Stimulated activated CD8-positive, alpha-beta memory T cell treated with anti-CD3 and anti-CD28 coated beads, Interleukin-15, amount 100 ng/mL, for 4 hours (primary cell): ENCODE measurements at regions not wholly inside any gene's neighbourhood (a gene's known extent, or its start where the extent isn't known, plus 50 kb on each side); places are given as distances from the start of the nearest gene placed in this dataset.

Experiments used
- DNase-seq, 2 donors: peaks; one replicate each; pipeline ENCODE4 v3.0.0-alpha.2; 2020; ENCODE audit warnings: low read depth in 2 of 2

DNA sequence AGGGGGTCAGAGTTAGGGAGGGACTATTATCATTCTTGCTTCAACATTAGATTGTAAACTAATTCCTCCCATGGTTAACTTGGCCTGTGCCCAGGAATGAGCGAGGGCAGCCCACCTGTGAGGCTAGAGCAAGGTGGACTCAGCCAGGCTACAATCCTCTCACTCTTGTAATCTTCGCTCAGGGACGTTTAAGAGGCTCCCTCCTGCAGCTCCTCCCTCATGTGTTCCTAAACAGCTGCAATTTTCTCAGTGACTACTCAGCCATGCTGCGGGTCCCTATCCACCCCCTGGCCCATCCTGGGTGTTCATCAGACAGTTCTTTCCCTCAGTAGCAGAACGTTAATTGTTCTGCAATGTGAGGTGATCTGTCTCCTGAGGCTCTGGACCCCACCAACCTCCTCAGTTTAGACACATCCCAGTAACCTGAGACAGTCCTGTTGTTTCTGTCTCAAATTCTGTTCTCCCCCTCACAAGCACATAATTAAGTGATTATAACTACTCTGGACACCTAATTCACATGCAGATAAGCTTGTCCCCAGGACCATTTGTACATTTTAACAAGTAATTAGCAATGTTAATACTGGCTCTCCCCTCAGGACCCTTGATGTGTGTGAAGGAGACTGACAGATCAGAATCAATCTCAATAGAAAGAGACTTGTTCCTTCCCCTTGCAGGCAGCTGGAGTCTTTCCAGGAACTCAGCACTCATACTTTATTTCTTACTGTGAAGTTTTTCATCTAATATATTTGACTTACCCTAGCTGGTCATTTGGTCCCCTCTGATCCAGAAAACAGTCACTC lies 337.2 kb upstream of the B3GAT1 start:
- no peak for DNase-seq

DNA sequence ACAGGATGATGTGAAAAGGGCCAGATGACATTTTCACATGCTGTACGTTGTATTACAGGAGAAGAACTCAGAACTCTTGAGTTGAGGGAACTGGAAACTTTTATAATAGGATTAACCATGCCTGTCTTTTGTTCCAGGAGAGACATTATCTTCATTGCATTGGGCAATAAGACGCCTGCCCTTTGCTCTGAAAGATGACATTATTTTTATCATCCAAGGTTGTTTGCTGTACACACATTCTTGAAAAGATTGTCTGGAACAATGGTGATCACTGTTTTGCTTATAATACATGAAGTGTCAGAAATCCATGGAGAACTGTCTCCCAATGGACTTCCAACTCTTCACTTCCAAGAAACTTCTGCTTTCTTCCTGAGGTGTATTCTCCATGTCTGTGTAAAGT lies 334.6 kb upstream of the B3GAT1 start:
- no peak for DNase-seq

DNA sequence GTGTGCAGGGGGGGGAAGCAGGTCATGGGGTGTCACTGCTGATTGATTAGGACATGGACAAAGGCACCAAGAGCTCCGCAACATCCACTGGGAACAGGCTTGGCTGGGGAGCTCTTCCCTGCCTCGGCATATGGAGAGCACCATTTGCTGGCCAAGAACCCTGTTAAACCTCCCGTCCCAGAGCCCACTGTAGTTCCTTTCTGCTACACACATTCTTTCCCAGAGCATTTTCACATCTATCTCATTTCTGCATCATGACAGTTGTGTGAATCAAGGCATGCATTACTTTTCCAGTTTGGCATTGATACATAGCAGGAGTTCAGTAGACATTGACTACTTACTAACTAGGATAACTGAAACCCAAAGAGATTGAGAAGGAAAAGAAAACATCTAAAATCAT lies 333.4 kb upstream of the B3GAT1 start:
- DNase-seq = no peak

DNA sequence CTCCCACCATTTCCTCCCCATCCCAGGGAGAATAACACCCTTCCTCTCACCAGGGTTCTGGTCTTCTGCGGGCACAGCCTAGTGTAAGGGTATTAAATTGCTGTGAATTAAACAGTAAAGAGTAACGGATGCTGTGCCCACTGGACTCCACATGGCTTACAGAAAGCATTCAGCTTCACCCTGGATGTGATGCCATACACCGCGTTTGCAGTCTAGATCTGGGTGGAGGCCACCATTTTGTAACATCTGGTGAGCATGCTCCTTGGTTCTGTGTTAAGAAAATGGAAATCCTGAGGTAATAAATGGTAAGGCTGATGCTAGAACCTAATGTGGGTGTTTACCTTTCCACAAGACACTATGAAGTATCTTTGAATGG lies 331.8 kb upstream of the B3GAT1 start:
- DNase-seq = no peak

DNA sequence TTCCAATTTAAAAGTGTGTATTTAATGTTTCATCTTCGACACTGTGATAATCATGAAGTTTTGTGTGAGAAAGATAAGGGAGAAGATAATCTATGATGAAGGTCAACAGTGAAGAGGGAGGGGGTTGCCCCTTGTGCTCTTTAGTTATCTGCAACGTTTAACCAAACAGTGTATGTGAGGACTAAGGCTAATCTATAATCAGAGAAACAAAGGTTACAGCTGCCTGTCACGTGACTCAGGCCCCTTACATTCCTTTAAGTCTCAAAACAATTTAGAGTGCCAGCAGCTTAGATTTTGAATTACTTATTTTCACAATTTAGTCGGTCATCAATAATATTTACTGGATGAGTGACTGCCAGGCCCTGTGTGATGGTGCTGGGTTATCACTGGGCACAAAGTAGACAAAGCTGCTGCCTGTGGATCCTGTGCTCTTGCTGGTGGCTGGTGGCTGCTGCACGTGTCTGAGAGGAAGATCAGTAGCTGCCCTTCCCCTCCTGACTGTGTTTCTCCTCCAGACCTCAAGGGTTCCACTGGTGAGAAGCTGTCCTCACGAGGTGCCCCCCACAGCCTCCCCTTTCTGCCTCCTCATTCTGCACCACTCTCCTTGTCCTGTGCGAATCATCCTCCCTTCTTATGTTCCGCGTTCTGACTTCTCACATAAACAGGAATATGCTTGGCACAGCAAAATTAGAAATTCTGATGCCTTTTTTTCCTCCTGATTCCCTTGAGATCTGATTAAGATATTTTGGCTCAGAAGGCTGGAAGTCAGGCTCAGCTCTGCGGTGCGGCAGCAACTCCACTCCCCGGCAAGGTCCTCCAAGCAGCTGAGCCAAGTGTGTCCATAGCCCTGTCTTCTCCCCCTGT lies 331.1 kb upstream of the B3GAT1 start:
- DNase-seq = no peak

DNA sequence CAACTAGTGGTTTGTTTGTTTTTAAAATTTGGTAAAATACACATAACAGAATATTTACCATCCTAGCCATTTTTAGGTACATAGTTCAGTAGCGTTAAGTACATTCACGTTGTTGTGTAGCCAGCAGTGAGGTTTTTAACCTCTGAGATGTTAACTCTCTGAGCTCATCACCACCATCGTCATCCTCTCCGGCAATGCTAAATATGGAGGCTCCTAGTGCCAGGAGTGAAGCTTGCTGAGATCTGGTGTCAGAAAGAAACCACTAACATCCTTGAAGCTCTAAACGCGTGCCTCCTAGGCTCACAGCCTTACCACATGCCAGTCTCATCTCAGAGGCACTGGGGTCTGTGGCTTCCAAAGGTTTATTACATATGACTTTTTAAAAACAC lies 330.2 kb upstream of the B3GAT1 start:
- no peak for DNase-seq

DNA sequence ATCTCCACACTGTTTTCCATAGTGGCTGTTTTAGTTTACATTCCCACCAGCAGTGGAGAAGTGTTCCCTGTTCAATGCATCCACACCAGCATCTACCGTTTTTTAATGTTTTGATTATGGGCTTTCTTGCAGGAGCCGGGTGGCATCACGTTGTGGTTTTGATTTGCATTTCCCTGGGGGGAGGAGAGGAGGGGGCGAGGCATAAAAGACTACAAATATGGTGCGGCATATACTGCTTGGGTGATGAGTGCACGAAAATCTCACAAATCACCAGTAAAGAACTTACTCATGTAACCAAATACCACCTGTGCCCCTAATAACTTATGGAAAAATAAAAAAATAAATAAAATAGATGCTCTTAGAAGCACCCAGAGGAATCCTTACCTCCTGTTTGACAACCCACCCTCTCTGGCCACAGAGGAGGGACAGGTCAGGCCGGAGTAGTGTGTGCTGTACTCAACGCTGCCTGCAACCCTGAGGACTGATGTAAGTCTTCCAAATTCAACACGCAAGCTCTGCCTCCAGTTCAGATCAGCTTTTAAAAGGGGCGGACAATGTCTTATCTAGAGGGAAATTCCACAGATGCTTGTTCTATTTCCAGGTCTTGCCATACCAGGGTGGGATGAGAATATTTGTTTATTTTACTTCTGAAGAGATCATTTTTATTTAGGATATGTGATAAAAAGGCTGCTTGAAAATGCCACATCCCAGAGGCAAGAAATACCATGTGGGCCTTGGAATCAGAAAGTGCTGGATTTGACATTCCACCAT lies 329.6 kb upstream of the B3GAT1 start:
- no peak for DNase-seq

DNA sequence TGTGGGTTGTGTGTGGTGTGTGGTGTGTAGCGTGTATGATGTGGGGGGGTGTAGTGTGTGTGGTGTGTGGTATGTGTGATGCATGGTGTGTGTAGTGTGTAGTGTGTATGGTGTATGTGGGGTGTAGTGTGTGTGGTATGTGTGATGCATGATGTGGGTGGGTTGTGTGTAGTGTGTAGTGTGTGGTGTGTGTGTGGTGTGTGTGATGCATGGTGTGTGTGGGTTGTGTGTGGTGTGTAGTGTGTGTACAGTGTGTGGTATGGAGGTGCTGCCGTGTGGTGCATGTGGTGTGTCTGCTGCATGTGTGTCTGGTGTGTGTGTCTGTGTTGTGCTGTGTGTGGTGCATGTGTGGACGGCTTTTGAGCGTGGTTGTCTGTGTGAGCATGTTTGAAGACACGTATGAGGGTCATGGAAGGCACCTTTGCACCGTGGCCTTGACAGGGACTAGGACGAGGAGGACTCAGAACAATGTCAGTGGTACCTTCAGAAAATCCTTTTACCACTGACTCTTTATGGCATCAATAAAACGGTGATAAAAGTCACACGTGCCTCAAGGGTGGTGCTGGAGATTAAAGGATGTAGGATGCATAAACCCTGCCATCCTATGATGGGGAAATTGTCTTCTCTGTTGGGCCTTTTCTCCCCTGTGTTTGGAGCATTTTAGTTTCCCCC lies 328.7 kb upstream of the B3GAT1 start:
- no peak for DNase-seq

DNA sequence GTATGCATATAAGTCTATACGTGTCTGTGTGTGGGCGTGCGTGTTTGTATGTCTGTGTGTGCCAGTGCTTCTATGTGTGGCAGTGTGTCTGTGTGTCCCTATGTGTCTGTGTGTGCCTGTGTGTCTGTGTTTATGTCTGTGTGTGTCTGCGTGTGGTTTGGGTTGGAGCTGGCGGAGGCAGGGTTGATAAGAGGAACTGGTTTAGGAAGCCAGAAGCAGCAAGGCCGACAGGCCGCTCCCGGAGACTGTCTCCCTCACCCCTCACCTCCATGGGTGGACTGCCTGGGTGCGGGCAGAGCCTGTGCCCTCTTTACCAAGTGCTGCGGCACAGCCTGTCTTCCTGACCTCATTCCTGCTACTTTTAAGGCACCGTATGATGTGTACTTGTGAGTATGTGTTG lies 327.1 kb upstream of the B3GAT1 start:
- no peak for DNase-seq

DNA sequence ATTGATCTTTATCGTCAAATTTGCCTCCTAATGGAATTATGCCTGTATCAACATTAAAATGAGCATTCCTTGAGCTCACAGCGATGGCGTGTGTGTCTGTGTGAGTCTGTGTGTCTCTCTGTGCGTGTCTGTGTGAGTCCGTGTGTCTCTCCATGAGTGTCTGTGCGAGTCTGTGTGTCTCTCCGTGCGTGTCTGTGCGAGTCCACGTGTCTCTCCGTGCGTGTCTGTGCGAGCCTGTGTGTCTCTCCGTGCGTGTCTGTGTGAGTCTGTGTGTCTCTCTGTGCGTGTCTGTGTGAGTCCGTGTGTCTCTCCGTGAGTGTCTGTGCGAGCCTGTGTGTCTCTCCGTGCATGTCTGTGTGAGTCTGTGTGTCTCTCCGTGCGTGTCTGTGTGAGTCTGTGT lies 326.5 kb upstream of the B3GAT1 start:
- no peak for DNase-seq

DNA sequence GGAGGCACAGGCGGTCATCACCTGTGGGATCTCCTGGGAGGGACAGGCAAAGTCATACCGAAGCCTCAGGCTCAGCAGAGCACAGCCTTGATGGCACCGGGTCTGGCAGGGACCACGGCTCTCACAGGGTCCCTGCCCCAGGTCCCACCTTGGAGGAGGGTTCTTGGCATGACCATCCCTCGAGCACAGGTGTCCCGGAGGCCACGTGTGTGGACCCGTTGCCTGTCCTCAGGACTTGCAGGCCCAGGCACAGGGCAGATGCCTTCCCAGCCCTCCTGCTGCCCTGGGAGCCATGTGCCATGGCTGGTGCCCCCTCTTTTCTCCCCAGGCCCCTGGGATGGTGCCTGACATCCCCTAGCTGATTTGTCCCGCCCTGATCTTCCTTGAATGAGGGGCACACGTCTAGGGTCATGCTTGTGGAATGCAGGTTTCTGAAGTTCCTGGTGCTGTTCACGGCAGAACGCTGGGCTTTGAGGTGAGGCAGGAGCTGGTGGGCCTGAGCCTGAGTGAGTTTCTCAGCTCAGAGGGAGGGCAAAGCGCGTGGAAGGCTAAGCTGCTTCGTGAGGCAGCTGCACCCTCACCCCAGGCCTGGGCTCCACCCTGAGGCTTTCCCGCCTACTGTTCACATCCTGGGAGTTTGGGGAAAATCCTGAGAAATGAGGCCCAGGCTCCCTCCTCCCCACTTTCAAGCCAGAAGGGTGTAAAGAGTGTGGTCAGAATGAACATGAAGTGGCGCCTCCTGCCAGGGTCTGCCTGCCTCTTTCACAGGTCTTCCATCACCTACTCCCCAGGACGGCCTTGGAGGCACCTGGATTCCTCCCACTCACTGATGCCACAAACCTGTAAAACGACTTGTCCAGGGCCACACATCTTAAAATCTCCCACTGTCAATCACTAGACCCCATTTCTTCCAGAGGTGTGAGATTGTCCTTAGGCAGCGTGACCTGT lies 325.8 kb upstream of the B3GAT1 start:
- DNase-seq = no peak

DNA sequence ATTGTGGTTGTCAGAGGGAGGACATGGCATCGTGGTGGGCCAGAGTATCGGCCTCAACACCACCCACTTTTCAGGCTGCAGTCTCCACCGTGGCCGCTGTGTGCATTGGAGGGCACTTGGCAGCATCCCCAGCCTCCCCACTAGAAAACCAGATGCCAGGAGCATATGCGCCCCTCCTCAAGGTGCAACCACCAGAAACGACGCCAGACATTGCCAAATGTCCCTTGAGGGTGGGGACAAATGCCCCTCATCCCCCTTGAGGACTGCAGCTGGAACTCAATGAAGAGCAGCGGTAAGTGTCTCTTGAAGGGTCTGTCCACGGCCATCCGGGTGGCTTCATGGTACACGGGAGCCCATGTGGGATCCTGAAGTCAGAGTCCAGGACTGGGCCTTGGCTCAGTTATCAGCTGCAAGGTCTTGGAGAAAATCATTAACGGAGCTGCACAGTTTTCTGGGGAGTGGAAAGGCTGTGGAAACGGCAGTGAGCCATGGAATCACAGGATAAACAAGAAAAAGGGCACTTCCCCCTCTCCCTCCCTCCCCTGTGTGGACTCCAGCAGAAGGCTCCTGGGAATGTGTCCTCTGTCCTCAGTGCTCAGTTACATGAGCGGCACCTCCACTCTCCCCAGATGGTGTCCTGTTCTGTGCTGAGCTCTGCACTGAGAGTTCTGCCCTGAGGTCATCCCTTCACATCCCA lies 324.4 kb upstream of the B3GAT1 start:
- no peak for DNase-seq

DNA sequence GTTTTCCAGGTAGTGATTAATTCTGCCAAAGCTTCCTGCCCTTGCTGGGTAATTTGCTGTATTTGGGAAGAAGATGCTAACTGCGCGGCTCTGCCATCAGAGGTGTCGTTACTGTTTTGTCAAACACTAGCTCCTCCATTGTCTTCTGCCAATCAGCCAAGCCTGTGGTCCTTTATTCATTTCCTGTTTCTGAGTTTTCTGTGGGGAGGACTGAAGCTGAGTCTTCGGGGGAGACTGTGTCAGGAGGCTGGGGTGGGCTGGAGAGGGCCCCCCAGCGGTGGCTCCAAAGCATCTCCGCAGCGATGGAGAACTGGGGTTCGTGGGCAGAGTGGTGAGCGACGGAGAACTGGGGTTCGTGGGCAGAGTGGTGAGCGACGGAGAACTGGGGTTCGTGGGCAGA lies 322.9 kb upstream of the B3GAT1 start:
- DNase-seq = no peak

DNA sequence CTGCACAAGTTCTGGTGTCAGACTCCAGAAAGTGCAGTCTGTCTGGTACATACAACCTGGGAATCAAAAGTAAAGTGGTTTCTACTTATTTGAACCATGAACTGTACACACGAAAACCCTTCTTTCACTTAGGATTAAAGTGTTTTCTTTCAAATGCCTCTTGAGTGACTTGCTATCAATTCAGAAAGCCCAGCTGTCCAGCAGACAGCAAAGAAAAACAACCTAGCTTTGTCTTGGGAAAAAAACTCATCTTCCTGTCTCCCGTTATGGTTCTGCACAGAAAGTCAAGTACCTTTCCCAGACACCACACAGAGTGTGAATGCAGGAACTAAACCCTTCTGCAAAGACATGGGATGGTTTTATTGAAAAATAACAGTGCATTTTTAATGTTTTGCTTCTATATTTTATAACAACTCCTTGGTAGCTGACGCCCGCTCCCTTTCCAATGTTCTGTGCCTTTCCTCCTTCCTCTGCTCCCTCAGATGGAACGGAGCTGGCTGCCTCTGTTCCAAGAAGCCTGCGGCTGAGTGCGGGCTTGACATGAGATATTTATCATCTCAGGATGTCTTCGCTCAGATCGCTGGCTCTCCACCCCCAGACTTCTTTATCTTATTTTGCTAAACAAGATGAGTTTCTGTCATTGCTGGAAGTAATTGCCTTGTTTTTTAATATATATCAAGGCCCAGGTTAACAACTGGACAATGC lies 322.3 kb upstream of the B3GAT1 start:
- DNase-seq = no peak

DNA sequence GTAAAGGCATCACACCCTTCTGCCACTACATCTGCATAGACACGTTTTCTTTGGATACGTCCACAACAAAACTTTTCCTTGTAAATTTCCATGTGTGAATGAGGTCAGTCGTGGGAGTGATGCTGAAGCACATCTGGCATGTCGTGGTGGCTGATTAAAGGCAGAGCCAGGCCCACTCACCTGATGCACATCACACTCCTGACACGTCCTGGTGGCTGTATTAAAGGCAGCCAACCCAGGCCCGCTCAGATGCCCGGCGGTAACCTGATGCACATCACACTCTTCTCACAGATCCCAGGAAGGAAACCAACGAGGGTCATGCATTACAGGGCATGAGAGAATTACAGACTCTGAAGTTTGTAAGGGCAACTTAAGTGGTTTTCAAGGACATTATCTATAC lies 321.6 kb upstream of the B3GAT1 start:
- no peak for DNase-seq

DNA sequence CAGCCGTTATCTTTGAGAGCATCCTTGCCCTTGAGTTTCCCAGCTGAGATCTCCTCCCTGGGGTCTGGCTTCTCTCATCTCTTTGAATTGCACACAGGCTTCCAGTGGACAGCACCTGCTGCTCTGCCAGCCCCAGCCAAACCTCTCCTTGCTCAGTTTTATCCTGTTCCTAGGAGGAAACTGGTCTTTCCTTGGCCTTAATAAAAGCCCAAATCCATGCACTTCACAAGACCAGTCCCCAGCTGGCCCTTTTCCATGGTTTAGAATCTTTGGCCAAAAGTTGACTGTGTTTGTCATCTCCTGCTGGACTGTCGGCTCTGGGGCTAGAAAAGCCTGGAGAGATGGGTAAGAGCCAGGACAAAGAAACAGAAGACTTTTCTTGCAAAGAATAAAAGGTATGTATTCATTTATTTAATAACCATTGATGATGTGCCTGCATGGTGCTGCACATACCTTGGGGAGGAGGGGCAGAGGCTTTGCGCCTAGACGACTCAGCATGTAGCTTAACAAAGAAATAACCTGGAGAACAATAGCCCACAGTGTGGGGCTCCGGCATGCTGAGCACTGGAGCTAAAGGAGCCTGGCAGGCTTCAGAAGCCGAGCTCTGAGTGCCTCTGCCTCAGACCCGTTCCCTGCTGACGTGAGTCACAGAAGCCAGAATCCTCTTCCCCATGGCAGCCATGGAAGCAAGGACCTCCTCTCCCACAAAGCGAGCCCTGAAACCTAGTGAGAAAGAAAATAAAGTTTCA lies 319.3 kb upstream of the B3GAT1 start:
- no peak for DNase-seq

DNA sequence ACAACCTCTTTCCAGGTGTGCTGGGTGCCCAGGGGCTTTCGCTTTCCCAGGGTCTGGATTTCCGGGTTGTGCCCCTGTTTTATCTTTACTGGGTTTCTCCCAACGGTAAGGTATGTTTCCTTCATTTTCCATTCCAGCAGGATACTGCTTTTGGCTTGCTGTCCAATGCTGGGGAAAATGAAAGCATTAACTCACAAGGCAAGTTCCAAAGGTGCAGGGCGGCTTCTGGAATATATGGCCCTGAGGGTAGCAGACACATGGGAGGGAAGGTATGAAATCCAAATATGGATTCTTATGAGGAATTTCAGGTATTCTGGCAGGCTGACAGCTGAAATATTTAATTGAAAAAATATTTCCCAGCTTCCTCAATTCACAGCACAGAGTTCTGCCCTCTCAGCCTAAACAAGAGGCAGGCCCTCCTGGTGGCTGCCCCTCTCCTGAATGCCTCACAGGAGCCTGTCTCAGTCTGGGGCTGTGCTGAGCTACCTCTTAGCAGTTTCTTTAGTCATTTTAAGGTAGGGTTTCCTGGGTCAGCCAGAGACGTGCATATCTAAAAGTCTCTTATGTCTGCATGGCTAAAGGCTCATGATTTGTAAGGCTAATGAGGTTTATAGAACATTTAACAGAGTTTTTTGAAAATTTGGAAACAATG lies 318.6 kb upstream of the B3GAT1 start:
- no peak for DNase-seq

DNA sequence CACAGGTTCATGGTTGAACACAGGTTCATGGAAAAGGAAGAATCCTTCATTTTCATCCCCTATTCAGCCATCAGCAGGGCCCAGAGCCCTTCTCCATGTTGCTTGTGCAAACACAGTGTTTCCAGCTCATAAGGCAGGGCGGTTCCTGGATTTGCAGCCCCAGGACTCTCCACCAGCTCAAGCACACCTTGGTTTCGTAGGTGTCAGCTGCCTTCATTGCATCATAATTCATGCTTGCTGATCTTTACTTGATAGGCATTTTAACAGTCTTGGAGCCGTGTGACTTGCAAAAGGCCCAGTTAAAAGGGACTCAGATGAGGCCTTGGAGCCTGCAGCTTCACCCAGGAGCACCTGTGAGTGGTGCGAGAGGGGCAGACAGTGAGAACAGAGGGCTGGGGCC lies 318.1 kb upstream of the B3GAT1 start:
- no peak for DNase-seq
